Endometrium (tissue), 2 donors: ENCODE measurements at regions not wholly inside any gene's neighbourhood (a gene's known extent, or its start where the extent isn't known, plus 50 kb on each side); places are given as distances from the start of the nearest gene placed in this dataset.

Experiments
- FAIRE-seq: peaks from 2 replicates; lab custom pipeline; 2012; peaks lifted over from hg19 to GRCh38; lab: Jason Lieb, UNC
- donor health status: control.
- donor health status: control.

- FAIRE-seq, result no peak
These were observed 57.4 kb upstream of the ADO start for GRCh38 chr10:62746951-62747729.

DNA sequence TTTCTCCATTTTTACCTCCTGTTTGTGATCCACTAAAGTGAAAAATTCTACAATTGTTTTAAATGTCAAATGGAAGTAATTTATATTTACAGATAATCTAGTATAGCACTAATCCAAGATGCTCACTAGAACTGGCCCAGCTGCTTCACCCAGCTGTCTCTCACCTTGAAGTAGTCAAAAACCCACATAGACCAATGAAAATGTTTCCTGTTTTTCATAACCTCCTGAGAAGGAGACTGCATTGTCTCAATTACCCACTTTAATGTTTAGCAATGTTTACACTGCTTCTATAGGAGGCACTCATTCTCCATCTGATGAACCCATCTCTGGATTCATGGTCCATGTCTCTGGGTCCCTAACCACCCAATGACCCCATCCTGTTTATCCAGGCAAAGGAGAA lies 56.1 kb upstream of the ADO start:
- no peak for FAIRE-seq

GRCh38 chr10:62749093-62749683 lies 55.3 kb upstream of the ADO start:
- FAIRE-seq, result no peak
